HG02973 (cell line): ENCODE measurements at regions not wholly inside any gene's neighbourhood (a gene's known extent, or its start where the extent isn't known, plus 50 kb on each side); places are given as distances from the start of the nearest gene placed in this dataset.

Experiments
- ATAC-seq: cut with Tn5 transposase; IDR thresholded peaks from one replicate; pipeline ENCODE4 v1.9.1; 2021; ENCODE audit warnings: moderate library complexity; ENCODE audit not compliant: unreplicated experiment

DNA sequence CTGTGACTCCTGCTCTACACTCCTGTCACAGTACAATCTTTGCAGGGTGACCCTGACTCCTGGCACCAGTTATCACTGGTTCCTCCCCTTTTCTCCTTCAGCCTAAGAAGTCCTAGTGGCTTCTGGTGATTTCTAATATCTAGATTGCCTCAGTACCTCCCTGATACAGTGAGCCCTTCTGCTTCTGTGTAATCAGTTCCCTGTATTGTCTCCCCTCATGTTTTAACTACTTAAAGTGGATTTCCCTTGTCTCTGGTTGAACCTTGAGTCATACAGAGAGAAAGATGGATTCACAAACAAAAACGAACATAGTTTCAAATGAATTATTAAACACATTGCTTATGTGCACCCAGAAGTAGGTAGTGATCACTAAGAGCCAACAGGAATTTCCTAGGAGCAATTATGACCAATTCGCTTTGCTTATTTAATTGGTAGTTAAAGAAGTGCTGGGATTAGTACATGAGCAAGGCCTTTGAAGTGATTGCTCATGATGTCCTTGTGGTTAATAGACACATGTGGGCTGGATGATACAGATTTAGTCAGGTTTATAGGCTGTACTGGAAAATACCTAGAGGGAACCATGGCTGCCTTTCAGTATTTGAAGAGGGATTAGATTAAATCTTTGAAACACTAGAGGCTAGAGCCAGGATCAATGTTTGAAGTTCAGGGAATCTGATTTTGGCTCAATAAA, 145.8 kb upstream of the MEF2C start:
- ATAC-seq = no peak

DNA sequence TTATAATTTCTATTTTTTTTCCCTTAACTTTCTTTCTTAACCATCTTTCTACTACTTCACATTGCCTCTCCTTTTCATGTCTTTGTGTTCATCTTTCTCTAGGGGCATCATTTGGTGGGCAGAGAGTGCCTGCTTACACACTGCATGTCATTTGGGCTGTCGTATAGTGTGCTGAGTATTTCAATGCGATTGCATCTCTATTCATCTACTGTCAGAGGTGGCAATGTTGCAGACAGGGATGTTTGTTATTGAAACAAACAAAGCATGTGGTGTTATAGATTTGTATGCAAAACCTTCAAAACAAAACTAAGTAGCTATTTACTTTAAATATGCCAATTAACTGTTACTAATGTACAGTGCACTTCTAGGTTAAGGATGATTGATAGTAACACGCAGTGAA, 141.1 kb upstream of the MEF2C start:
- no peak for ATAC-seq

DNA sequence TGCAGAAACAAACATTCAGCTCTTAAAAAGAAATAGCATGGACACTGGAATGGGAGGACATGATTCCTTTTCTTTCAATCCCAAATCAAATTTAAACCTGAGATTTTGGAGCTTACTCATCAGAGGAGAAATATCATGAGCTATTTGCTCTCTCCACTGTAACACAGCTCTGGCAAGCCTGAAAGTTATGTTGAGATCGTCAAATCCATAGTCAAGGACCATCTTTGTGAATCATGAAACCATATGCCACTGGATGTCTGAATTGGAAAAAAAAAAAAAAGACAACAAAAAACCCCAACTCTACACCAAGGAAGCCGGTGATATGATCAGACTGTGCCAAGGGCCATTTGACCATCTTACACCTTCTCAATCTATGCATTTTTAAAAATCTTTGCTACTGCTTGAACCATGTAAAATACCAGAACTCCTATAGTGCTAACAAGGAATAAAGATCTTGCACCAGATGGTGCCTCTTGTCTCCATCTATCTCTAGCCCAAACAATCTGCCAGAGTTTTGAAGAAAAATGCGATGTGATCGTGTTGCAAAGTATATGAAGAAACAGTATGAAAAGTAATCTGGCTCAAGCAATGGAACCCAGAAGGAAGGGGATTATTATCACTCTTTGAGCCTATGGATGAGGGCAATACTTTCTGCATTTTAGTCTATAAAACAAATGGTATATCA, 138.1 kb upstream of the MEF2C start:
- no peak for ATAC-seq

DNA sequence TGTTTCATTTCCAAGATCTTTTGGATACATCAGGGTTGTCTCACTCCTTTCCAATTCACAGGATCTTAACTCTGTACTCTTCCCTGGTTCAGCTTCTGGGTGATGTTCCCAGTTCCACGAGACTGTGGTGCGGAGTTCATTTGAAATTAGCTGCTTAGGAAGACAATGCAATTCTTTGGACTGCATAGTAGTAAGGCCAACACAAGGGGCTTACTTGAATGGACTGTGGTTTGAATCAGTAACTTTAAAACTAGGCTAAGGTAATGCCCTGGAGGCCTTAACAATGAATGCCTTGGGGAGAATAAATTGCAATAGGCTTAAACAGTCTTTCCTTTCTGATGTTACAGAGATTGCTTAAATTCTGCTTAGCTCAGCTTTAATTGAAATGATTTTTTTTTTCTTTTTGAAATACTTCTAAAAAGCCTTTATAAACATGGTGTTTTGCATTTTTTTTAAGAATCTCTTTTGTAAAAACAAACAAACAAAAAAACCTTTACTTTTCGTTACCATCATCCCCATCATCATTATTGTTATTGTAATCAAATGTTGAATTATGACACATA, 133.8 kb upstream of the MEF2C start:
- no peak for ATAC-seq

DNA sequence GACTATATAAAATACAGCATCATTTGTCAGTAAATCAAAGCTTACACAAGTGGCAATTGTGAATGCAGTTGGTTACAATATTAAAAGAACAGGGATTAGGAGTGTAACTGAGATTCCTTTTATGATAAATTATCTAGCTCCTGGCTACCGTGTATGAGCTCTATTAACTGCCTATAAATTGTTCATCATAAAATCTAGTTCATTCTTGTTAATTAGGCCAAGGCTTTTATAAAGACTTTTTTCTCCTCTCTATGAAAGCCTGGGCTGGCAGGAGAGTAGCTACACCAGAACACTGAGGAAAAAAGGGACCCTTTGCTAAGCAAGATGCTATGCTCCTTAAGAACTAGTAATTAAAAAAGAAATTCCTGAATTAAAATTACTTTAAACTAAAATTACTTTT, 132.4 kb upstream of the MEF2C start:
- ATAC-seq = no peak

DNA sequence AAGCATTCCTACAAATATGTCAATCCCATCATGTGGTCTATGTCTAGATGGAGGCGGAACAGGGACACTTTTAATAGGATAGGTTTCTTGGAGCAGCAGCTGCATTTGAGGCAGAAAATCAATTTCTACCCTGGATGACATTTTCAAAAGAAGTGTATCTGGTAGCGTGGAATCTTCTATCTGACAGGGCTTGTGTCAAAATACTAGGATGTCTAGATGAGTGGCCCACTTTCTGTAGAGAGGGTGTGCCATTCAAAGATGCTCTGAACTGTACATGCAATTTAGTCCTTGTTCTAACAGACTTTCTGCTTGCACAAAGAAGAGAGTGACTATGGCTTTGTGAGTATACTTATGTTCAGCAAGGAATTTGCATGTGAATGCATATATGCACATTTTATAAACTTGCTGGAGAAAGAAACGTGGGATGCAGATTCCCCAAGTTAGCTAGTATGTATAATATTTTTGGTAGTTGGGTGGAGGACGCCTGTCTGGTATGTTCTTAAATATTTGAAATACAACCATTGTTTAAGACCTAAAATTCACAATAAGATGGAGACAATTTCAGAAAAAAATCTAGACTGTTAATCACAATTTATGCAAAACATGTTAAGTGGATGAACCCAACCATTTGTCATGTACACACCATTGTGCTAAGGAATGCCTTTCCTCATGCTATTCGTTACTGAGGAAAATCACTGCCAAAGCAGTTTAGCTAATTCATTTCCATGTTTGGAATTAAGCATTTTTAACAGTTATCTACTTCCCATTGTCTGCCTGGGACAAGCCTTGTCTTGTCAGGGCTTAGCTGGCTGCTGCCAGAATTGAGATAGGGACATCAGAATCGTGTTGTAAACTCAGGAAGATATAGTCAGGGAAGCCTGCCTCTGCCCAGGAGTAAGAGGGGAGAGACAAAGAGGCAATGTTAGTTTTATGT, 129.1 kb upstream of the MEF2C start:
- ATAC-seq = no peak

DNA sequence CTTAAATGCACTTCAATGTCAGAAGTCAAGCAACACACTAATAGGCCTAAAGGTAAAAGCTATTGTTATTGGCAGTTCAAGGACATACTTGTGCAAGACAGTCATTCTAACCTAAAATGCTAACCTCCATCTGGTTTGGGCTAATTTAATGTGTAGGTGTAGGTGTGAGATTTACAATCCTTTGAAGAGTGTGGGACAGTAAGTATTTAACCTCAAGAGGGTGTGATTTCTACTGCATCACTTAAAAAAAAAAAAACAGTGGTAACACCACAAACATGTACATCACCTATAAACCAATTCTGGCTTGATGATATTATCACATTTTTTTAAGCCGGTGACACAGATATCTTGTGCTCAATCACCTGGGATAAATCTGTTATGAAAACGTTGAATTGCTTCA, 127.5 kb upstream of the MEF2C start:
- ATAC-seq = no peak

DNA sequence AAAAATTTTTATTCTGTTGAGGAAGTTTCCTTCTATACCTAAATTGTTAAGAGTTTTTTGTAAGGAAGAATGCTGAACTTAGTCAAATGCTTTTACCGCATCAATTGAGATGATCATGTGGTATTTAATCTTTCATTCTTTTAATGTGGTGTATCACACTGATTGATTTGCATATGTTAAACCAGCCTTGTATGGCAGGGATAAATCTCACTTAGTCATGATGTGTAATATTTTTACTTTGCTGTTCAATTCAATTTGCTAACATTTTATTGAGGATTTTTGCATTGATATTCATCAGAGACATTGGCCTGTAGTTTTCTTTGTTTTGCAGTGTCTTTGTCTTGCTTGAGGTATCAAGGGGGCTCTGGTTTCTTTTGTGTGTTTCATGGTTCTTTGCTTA, 125.3 kb upstream of the MEF2C start:
- no peak for ATAC-seq

DNA sequence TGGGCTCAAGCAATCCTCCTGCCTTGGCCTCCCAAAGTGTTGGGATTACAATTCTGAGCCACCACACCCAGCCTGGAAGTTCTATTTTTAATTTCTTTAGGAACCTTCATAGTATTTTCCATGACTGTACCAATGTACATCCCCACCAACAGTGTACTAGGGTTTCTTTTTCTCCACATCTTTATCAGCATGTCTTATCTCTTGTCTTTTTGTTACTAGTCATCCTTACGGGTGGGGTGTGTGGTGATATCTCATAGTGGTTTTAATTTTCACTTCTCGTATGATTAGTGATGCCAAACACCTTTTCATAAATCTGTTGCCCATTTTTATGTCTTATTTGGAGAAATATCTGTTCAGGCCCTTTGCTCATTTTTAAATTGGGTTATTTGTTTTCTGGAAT, 123.0 kb upstream of the MEF2C start:
- ATAC-seq = no peak

DNA sequence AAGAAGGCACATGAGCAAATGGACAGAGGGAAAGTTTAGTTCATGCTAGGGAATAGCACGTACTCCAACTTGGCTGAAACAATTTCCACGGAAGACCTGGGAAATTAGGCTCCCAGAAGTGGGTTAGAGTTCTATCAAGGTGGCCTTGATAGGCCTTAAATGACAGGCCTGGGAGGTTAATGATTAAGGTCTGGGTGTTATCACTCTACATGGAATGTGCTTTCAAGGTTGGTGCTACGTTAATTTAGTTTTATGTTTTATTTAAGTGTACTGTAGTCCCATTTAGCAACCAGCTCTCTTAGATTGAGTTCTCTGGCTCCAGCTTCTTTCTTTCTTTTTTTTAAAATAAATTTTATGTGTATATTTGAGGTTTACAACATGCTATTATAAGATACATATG, 121.4 kb upstream of the MEF2C start:
- no peak for ATAC-seq

DNA sequence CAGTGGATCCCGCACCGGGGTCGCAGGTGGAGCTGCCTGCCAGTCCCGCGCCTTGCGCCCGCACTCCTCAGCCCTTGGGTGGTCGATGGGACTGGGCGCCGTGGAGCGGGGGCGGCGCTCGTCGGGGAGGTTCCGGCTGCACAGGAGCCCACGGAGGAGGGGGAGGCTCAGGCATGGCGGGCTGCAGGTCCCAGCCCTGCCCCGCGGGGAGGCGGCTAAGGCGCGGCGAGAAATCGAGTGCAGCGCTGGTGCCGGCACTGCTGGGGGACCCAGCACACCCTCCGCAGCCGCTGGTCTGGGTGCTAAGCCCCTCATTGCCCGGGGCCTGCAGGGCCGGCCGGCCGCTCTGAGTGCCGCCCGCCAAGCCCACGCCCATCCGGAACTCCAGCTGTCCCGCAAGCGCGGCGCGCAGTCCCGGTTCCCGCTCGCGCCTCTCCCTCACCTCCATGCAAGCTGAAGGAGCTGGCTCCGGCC, 120.6 kb upstream of the MEF2C start:
- no peak for ATAC-seq

DNA sequence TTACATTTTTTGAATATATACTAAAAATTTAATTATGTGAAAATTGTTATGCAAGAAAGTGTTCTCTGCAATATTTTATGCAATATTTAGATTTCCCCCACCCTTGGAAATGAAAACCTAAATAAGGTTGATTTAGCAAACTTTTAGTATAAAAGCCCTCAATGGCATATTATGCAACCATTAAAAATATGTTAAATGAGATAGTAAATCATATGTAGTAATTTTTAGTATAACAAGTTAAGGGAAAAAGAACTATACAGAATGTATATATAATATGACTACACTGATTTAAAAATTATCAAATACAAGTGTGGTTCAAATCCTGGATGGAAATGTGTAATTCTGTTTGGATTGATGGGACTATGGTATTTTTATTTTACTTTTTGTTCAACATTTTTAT, 116.9 kb upstream of the MEF2C start:
- no peak for ATAC-seq

DNA sequence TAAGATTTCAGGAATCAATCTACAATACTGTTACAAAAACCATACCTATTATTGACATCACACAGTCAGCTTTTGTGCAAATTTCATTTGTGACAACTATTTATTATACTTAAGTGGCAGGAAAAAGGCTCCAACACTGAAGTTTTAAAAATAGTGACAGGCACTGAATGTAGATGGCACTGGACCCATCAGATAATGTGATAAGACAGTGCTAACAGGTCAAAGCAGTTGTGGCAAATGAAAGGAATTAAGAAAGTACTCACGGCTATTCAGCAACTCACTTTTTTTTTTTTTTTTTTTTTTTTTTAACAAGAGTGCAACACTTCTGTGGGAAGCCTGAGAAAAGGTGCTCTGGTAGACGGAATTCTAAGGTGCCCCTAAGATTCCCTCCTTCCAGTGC, 115.0 kb upstream of the MEF2C start:
- no peak for ATAC-seq

DNA sequence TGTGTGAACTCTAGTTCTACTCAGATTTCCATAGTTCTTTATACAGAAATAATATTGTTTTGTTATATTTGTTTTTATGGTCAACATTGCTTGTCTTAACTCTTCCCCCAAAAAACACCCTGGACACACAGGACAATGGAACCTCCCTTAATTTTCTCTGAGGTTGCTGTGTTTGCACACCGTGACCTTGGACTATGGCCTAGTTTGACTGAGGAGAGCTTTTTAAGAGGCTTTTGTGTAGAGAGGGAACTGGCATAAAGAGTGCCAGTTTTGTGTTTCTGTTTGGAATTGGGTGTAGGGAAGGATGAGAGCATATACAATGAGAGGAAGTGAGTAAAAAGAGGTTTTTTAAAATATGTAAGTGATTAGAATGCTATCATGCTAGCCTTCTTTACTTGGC, 101.1 kb upstream of the MEF2C start:
- ATAC-seq = no peak

DNA sequence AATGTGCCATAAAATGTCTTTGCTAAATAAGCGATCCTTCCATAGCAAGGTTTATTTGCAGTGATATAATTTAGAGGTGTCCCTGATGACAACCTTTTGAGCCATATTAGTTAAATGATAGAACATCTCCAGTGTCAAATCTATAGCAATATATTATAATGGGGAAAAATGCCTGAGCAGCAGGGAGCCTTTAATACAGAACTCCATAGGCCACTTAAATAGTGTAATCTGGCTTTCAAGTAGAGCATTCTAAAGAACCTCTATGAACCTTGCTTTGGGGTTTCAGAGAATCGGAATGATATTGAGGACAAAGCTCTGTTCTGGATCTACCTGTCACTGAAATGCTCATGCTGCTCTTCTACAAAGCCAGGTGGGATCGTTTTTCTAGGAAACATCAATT, 96.7 kb upstream of the MEF2C start:
- ATAC-seq = no peak

DNA sequence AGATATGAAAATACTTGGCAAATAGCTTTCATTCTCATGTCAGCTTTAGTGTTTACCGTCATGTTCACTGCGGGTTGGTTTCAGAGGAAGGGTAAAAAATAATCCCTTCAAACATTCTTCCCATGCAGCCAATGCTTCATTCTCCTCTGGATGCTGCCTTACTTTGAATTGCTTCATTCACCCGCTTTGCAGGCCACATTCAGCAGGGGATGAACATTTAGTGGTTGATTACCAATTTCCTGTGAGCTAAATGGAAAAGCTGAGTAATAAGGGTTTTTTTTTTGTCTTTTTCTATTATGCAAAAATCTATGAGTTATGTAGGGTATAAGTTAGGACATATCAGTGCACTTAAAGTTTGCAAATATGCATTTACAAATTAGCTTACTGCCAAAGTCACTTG, 96.3 kb upstream of the MEF2C start:
- peak; percentile 56 for ATAC-seq

DNA sequence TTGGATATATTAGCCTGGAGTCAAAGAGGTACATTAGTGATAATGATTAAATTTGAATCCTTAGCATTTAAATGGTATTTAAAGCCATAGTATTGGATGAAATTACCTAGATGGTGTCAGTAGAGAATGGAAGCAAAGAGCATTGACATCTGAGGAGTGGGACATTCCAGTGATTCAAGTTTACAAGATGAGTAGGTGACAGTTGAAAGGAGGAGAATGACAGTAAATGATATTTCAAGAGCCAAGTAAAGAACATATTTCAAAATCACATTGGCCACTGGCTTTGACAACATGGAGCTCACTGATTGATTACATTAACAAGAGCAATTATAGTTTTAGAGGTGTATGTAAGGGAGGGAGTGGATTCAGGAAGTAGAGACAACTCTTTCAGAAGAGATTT, 93.9 kb upstream of the MEF2C start:
- ATAC-seq = no peak

DNA sequence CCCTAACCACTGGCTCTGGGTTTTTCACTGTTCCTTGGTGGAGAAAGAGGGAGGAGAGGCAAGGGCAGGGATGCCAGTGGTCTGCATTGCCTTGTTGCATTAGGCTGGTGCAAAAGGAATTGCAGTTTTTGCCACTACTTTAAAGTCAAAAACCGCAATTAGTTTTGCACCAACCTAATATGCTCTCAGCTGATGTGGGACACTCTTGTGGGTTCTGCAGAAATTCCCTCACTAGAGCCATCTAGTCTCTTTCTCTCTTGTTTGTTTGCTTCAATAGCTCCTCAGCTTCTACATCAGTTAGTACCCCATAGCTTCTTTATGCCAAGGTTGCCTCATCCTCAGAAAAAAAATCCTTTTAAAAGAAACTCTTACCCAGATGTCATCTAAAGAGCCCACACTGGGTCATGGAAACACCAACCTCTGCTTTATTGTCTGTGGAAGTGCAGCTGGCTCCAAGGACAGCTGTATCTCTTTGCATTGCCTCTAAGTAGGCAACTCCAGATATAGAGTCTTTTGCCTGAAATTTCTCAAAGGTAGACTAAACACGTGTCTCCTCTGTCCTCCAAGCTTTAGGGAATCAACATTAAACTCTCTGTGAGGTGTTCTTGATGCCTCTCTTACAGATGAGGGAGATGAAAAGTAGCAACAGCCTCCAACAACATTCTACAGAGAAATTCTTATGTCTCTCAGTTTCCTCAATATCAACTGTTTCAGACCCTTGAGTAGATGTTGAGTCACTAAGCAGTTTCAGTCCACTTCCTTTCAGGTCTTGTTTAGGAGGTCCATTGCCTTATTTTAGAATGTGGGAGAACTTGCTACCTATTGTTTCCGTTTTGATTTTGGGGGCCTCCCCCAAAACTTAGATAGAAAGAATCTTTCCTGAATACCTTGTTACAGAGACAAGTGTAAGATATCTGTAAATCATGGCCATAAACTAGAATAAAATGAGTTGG, 84.9 kb upstream of the MEF2C start:
- ATAC-seq = peak; percentile 48

DNA sequence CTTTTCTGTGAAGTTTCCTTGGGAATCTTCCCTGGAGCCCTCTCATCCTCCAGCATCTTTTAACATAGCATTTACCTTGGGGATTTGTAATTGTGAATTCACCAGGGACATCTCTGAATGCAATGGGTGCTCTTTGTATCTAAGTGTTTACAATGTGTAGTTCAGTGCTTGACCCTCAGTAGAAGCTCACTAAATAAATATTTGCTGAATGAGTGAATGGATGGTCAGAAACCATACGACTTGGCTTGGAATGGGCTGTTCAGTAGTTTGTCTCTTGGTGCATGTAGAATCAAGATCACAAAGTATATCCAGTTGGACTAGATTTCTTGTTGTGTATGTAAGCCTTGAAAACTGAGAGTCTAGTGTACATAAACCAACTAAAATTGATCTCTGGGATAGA, 81.8 kb upstream of the MEF2C start:
- ATAC-seq = no peak

DNA sequence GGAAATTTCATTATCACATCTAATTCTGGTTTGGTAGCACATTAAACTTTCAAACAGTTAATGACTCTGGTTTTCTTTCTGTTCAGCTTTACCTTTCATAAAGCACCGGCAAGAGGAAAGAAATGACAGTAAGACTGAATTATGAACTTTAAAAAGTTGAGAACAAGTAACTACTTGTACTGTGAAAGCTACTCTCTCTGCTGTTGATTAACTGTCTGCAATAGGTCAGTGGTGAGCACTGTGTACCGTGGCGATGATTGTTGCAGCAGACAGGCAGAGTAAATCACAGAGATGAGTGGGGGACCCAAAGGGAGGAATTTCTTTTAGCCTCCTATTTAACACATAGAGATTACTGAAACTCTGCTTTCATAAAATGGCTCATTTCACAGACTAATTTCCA, 74.0 kb upstream of the MEF2C start:
- ATAC-seq = no peak
